Hepatocyte (in vitro differentiated cells): ENCODE measurements at regions not wholly inside any gene's neighbourhood (a gene's known extent, or its start where the extent isn't known, plus 50 kb on each side); places are given as distances from the start of the nearest gene placed in this dataset.

Source experiments
- DNase-seq: peaks from one replicate; pipeline ENCODE4 v3.0.0-alpha.2; 2016; ENCODE audit warnings: low spot score
- H2AFZ ChIP-seq: fragments of 200-600 bp; sonication (generic); 2 replicates; pipeline ENCODE4 v1.6.0; 2016; ENCODE audit warnings: antibody characterized with exemption, mild to moderate bottlenecking
- H3K27ac ChIP-seq: fragments of 200-600 bp; sonication (generic); 2 replicates; pipeline ENCODE4 v1.5.1; 2016; ENCODE audit warnings: mild to moderate bottlenecking
- H3K27me3 ChIP-seq: fragments of 200-600 bp; sonication (generic); 2 replicates; pipeline ENCODE4 v1.6.1; 2016
- H3K36me3 ChIP-seq: fragments of 200-600 bp; sonication (generic); replicated peaks from 2 replicates; pipeline ENCODE4 v1.5.1; 2016; ENCODE audit warnings: low read depth; ENCODE audit not compliant: insufficient read depth
- H3K4me1 ChIP-seq: fragments of 200-600 bp; sonication (generic); 2 replicates; pipeline ENCODE4 v1.5.1; 2016; ENCODE audit warnings: mild to moderate bottlenecking, moderate library complexity; ENCODE audit not compliant: insufficient read depth
- H3K4me2 ChIP-seq: fragments of 200-600 bp; sonication (generic); 2 replicates; pipeline ENCODE4 v1.6.0; 2016
- H3K4me3 ChIP-seq: fragments of 200-600 bp; sonication (generic); 2 replicates; pipeline ENCODE4 v1.5.1; 2016; ENCODE audit warnings: mild to moderate bottlenecking
- H3K79me2 ChIP-seq: fragments of 200-600 bp; sonication (generic); 2 replicates; pipeline ENCODE4 v1.6.0; 2017; ENCODE audit warnings: mild to moderate bottlenecking
- H3K9me2 ChIP-seq: fragments of 200-600 bp; sonication (generic); replicated peaks from 2 replicates; pipeline ENCODE4 v1.6.0; 2017; ENCODE audit warnings: mild to moderate bottlenecking; ENCODE audit not compliant: insufficient read depth
- H3K9me3 ChIP-seq: fragments of 200-600 bp; sonication (generic); 2 replicates; pipeline ENCODE4 v1.5.1; 2016; ENCODE audit warnings: low read depth, mild to moderate bottlenecking
- H4K20me1 ChIP-seq: fragments of 200-600 bp; sonication (generic); 2 replicates; pipeline ENCODE4 v1.6.0; 2016; ENCODE audit warnings: mild to moderate bottlenecking; ENCODE audit not compliant: insufficient read depth, poor library complexity, severe bottlenecking
- EZH2 ChIP-seq: fragments of 200-600 bp; sonication (generic); IDR thresholded peaks from 2 replicates; pipeline ENCODE4 v1.6.1; 2016; ENCODE audit warnings: antibody characterized with exemption, mild to moderate bottlenecking, borderline replicate concordance
- EZH2phosphoT487 ChIP-seq: fragments of 200-600 bp; sonication (generic); IDR thresholded peaks from one replicate; pipeline ENCODE4 v1.6.1; 2018; ENCODE audit warnings: antibody characterized with exemption, mild to moderate bottlenecking, low read depth, moderate library complexity; ENCODE audit not compliant: unreplicated experiment, severe bottlenecking
- WGBS: methylation state at CpG from one replicate; pipeline ENCODE4 v1.1.6; 2016; ENCODE audit warnings: low lambda C conversion rate; ENCODE audit errors: missing lambda C conversion rate; 5-methylcytosine and 5-hydroxymethylcytosine counted together
- TF ChIP-seq, protein P1 (sequence below): fragments of 200-600 bp; sonication (generic); IDR thresholded peaks from 2 replicates; pipeline ENCODE4 v1.5.1; 2016; ENCODE audit warnings: antibody characterized with exemption, mild to moderate bottlenecking; ENCODE audit not compliant: poor library complexity

DNA sequence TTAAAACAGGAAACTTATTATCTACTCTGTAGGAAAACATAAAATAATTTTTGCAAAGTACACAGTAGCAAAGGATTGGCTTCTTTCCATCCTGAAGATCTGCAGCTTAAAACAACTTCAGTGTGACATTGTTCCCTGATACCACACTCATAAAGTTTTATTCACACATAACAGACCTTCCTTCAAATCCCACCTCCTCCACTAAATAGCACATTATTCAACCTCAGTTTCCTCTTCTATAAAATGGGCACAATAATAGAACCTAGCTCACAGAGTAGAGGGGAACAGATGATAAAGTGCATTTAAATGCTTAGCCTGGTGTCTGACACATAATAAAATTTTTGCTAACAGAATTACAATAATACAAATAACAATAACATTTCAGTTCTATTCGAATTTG is 250.4 kb upstream of the RBBP8 start:
- TF ChIP-seq EZH2 (no peak), EZH2phosphoT487 (no peak)
- TF ChIP-seq, protein P1, sequence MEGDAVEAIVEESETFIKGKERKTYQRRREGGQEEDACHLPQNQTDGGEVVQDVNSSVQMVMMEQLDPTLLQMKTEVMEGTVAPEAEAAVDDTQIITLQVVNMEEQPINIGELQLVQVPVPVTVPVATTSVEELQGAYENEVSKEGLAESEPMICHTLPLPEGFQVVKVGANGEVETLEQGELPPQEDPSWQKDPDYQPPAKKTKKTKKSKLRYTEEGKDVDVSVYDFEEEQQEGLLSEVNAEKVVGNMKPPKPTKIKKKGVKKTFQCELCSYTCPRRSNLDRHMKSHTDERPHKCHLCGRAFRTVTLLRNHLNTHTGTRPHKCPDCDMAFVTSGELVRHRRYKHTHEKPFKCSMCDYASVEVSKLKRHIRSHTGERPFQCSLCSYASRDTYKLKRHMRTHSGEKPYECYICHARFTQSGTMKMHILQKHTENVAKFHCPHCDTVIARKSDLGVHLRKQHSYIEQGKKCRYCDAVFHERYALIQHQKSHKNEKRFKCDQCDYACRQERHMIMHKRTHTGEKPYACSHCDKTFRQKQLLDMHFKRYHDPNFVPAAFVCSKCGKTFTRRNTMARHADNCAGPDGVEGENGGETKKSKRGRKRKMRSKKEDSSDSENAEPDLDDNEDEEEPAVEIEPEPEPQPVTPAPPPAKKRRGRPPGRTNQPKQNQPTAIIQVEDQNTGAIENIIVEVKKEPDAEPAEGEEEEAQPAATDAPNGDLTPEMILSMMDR: no peak
- H3K4me1 ChIP-seq: peaks cover 29% of the 10 kb centered on the region
- no peak for DNase-seq
- no peaks in the 10 kb centered on the region for H3K27me3 ChIP-seq
- no peak overlapping the region for H2AFZ ChIP-seq
- peak overlapping the region; percentile 97 for H3K27ac ChIP-seq
- no peaks in the 10 kb centered on the region for H3K36me3 ChIP-seq
- no peak overlapping the region for H3K4me3 ChIP-seq
- no peaks in the 10 kb centered on the region for H3K9me2 ChIP-seq
- WGBS: 56% methylated on average over 1 of the region's 1 CpG
- no peaks in the 10 kb centered on the region for H3K9me3 ChIP-seq
- H4K20me1 ChIP-seq: no peaks in the 10 kb centered on the region
- H3K4me2 ChIP-seq: peak overlapping the region; percentile 46
- H3K79me2 ChIP-seq: no peaks in the 10 kb centered on the region

DNA sequence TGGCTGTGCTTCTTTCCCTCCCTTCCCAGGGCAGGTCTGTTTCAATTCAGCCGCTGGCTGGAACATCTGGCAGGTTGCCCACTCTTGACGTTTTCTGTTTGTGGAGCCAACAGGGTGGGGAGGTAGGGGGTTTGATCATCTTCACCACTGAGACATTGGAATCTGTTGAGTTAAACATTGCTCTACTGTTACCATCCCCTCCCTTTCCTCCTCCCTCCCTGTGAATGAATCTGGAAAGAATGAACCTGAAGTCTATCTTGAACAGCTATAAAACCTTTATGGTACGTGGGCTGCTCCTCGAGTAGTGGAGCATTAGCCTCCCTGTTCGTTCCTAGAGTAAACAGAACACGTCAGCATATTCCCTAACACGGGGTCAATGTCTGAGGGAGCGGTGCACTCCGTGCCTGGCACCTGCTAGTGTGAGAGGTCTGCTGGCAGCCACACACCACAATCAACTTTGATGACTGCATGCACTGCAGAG is 249.9 kb upstream of the RBBP8 start:
- Histone ChIP-seq H2AFZ (no peak overlapping the region), H3K27ac (peak overlapping the region; percentile 97)

GRCh38 chr18:22683786-22684185 is 249.3 kb upstream of the RBBP8 start:
- Histone ChIP-seq H3K27me3 (no peaks in the 10 kb centered on the region), H4K20me1 (no peaks in the 10 kb centered on the region), H3K9me2 (no peaks in the 10 kb centered on the region), H3K36me3 (no peaks in the 10 kb centered on the region), H3K4me2 (no peak overlapping the region), H2AFZ (no peak overlapping the region), H3K9me3 (no peaks in the 10 kb centered on the region), H3K4me3 (no peak overlapping the region), H3K79me2 (no peaks in the 10 kb centered on the region), H3K4me1 (peaks cover 29% of the 10 kb centered on the region), H3K27ac (peak overlapping the region; percentile 97)
- TF ChIP-seq, protein P1: no peak
- no peak for TF ChIP-seq EZH2phosphoT487
- no peak for TF ChIP-seq EZH2
- WGBS: 86% methylated on average over 2 of the region's 2 CpGs
- no peak for DNase-seq

More for the DNA sequence above, 249.9 kb upstream of the RBBP8 start:
- WGBS: 9% methylated on average over 9 of the region's 9 CpGs
- peaks cover 29% of the 10 kb centered on the region for H3K4me1 ChIP-seq
- peak; percentile 95 for DNase-seq
- no peaks in the 10 kb centered on the region for H3K79me2 ChIP-seq
- no peaks in the 10 kb centered on the region for H3K9me2 ChIP-seq
- no peaks in the 10 kb centered on the region for H4K20me1 ChIP-seq
- no peaks in the 10 kb centered on the region for H3K27me3 ChIP-seq
- no peaks in the 10 kb centered on the region for H3K36me3 ChIP-seq
- no peak overlapping the region for H3K4me3 ChIP-seq
- peak overlapping the region; percentile 46 for H3K4me2 ChIP-seq
- no peaks in the 10 kb centered on the region for H3K9me3 ChIP-seq
- no peak for TF ChIP-seq EZH2
- no peak for TF ChIP-seq EZH2phosphoT487

DNA sequence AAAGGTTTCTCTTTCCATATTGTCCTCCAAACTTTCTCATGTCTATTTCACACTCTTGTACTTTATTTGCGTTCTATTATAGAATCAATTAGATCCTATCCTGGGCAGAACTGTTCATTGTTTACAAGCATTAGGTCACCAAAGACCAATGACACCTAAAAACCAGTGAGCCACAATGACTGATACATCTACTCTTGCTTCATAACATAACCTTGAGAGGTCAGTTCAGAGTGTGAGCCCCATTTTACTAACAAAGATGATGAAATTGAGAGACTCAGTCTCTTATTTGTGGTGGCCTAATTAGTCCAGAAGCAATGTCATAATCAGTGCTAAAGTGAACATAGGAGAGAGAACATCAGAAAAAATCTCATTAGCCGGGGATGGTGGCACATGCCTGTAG is 248.9 kb upstream of the RBBP8 start:
- Histone ChIP-seq H4K20me1 (no peaks in the 10 kb centered on the region), H3K27ac (peak overlapping the region; percentile 97), H3K27me3 (no peaks in the 10 kb centered on the region), H2AFZ (no peak overlapping the region), H3K9me2 (no peaks in the 10 kb centered on the region), H3K4me1 (peaks cover 29% of the 10 kb centered on the region), H3K36me3 (no peaks in the 10 kb centered on the region), H3K4me2 (no peak overlapping the region), H3K79me2 (no peaks in the 10 kb centered on the region), H3K4me3 (no peak overlapping the region), H3K9me3 (no peaks in the 10 kb centered on the region)
- 93% methylated on average over 2 of the region's 2 CpGs for WGBS
- no peak for DNase-seq
- TF ChIP-seq, protein P1: no peak
